AG20443 (cell line): ENCODE measurements at regions not wholly inside any gene's neighbourhood (a gene's known extent, or its start where the extent isn't known, plus 50 kb on each side); places are given as distances from the start of the nearest gene placed in this dataset.

Source experiments
- DNase-seq: peaks from one replicate; pipeline ENCODE4 v3.0.0; 2012; ENCODE audit warnings: low spot score, mixed read lengths

DNA sequence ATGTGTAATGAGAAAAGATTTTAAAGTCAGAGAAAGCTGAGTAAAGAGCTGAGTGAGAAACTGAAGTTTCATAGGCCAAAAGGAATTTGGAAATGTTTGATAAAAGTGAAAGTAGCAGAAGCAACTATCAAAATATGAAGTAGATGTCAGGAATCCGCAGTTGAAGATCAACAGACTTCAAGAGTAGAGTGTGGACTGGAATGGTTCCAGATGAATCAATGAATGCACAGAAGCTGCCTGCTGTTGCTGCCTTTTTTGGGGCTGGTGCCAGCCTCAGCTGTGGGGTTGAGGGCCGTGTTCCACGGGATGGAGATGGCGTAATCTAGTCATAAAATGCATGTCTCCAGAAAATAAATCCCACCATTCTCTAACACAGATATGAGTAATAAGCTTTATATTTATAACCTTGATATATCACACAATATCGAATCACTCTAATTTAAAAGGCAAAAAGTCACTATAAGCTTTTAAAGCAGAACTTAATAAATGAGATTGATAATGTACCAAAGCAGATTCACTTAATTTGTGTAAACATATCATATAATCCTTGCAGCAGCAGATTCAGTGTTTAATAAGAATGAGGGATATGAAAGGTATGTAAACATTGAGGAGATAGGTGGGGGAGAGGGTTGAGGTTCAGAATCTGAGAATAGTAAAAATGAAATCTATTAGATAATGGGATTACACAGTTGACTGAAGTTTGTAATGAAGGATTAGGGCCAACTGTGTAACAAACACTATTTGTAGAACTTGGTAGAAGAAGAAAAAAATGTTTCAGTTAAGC is 652.3 kb upstream of the FTMT start:
- peak; percentile 55 for DNase-seq

DNA sequence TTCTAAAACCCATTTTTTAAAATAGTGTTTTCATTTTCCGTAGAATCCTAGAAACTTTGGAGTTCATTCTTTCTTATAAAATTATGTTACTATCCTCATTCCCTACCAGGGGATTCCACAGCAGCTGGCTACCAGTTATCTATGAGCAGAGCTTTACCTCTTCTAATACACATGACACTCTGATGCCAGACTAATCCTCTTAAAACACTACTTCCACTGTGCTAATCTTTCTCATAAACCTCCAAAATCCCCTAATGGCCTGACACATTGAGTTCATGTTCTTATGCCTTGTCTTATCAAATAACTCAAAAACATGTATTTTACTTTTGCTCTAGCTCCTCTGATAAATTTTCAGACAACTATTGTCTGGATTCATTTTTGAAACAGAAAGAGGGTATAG is 633.6 kb upstream of the FTMT start:
- DNase-seq: no peak

DNA sequence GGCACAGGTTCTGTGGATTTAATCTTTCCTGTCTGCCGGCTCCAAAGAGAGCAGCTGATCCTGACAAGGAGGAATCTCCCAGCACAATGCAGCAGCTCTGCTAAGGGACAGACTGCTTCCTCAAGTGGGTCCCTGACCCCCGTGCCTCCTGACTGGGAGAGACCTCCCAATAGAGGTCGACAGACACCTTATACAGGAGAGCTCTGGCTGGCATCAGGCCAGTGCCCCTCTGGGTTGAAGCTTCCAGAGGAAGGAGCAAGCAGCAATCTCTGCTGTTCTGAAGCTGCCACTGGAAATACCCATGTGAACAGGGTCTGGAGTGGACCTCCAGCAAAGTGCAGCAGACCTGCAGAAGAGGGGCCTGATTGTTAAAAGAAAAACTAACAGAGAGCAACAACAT is 630.2 kb upstream of the FTMT start:
- DNase-seq: no peak

DNA sequence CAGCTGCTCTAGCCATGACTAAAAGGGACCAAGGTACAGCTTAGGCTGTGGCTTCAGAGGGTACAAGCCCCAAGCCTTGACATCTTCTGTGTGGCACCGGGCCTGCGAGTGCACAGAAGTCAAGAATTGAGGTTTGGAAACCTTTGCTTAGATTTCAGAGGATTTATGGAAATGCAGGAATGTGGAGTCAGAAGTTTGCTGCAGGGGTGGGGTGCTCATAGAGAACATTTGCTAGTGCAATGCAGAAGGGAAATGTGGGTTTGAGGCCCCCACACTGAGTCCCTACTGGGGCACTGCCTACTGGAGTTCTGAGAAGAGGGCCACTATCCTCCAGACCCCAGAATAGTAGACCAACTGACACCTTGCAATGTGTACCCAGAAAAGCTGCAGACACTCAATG is 624.9 kb upstream of the FTMT start:
- DNase-seq: no peak

DNA sequence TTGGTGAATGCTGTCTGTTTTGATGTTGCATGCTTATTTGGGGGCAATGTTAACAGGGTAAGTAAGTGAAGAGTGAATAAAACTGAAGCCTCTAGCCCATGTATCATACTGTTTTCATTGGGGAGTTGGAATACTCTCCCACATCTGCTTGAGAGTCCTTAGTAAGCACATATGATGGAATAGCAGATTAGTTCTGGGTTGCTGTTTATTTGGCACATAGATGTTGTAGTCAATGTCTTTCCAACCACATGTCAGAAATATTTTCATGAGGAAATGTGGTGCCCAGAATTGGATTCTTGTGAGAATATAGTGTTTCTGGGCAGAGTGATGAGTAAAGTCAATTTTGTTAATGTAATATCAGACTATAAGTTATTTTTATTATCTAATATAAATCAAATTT is 611.7 kb upstream of the FTMT start:
- DNase-seq: no peak

DNA sequence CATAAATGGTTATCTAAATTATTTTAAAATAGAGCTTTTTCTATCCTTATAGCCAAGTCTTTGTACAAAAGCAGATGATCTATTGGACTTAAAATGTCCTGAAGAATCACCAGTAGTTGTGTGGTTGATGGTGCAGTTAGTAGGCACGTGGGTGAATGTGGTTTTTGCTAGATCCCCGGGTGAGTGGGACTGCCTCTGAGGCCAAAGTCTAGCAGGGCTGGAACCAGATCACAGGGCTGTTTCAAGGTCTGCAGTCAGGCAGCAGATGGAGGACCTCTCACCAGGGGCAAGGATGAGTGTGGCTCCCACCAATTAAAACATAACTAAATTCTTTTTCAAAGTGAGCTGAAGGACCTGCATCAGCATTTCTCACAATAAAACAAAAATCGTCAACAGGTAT is 604.7 kb upstream of the FTMT start:
- no peak for DNase-seq

- no peak for DNase-seq
Observed at GRCh38 chr5:121251954-121252353, 599.7 kb upstream of the FTMT start.

DNA sequence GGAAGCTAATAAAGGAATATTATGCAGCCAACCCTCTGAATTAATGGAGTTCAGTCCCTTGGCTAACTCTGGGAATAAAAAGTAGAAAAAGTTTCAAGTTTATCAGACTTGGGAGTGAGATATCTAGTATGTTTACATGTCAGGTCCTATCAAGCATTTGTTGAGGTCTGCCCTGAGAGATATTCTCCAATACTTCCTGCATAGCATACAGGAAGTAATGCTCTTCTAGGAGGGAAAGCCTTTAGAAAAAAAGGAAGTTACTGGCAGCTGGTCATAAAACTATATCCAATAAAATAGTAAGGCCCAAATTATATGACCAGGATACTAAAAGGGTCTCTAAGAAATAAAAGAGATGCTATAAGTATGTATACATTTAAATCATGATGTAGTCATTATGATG is 594.1 kb upstream of the FTMT start:
- no peak for DNase-seq

DNA sequence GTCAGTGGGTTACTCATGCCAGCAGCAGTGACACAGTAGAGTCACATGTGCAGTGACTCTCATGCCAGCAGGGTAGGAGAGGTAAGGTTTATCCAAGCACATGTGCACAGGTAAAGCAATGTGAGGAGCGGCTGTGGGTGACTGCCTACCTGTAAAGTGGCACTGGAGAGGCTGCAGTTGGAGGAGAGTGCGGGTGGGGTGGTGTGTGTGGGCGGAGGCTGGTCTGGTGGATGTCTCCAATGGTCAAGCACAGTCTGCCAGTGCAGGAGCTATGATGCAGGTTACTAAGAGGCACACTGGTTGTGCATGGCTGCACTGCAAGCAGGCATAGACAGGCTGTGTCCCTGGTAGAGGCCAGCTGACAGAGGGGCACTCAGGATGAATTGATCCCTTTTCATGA is 588.2 kb upstream of the FTMT start:
- no peak for DNase-seq

DNA sequence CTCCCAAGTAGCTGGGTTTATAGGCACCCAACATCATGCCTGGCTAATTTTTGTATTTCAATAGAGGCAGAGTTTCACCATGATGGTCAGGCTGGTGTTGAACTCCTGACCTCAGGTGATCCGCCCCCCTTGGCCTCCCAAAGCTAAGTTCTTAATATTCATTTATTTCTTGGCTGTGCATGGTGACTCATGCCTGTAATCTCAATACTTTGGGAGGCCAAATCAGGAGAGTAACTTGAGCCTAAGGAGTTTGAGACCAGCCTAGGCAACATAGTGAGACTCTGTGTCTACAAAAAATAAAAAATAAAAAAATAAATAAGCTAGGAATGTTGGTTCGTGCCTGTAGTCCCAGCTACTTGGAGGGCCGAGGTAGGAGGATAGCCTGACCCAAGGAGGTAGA is 587.1 kb upstream of the FTMT start:
- DNase-seq: no peak

GRCh38 chr5:121271546-121271945 is 580.1 kb upstream of the FTMT start:
- DNase-seq: no peak

DNA sequence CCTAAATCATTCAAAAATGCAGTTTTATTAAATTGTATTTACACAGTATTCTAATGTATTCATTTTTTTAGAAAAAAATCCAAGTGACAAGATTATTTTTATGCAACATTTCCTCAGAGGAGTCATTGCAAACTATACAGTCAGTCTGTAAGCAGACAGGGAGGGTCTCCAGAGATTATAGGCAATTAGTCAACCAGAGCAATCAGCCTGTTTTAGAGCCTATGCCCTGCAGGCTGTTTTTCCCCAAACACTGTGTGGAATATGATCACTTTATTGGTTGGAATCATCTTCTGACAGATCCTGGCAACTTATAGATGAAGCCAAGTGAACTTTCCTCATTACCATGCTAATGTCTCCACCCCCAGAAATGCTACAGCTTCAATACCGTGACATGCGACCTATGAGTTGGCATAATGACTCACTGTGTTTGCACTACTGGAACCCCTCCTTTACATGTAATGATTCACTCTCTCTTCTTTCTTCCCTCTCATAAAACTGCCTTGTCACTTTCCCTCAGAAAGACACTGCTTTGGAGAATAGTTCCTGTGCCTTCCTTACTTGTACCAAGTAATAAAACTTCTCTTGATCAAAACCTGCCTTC is 577.7 kb upstream of the FTMT start:
- peak; percentile 62 for DNase-seq

DNA sequence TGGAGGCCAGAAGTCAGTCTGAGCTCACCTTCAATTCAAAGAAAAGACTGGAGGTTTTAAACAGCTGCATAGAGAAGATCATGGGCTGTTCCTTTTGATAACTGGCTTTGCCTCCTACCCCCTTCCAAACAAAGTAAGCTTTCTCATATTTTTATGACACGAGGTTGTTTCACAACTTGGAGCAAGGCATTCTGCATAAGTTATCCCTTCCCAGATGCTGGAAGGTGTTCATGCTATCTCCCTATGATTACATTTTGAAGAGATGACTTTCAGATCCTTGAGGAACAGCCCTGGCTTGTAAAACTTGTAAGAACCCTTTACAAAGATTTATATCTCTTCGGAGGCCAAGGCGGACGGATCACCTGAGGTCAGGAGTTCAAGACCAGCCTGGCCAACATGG is 571.9 kb upstream of the FTMT start:
- no peak for DNase-seq

- no peak for DNase-seq
Observed at GRCh38 chr5:121285801-121286521, 565.7 kb upstream of the FTMT start.

GRCh38 chr5:121288781-121289180 is 562.9 kb upstream of the FTMT start:
- DNase-seq: no peak

DNA sequence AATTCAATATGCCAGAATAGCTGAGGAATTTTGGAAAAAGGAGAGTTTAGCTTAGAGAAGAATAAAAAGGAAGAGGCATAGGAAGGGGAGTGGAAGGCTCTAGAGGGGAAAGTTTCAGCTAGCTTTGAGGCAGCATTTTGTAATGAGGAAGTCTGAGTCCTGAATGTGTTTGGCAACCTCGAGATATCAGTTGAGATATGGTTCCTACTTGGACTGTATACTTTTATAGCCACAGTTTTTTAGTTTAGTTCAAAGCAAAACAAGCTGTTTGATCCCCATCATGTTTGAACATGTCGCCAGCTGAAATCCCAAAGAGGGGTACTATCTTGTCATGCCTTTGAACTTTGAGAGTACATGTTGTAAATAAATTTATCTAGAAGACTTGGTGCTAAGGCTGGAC is 559.0 kb upstream of the FTMT start:
- DNase-seq: no peak

- DNase-seq: no peak
Observed at GRCh38 chr5:121296356-121296755, 555.3 kb upstream of the FTMT start.

DNA sequence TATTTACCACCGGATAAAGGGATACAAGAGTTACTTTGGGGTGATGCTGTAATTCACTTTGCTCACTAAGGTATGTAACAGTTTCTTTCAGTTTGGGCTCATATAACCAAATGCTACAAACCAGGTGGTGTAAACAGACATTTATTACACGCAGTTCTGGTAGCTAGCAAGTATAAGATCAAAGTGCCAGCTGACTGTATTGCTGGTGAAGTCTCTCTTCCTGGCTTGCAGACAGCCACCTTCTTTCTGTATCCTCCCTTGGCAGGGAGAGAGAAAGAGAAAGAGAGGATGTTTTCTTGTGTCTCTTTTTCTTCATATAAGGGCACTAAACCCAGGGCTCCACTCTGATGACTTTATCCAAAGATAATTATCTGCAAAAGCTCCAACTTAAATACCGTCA is 552.5 kb upstream of the FTMT start:
- no peak for DNase-seq

DNA sequence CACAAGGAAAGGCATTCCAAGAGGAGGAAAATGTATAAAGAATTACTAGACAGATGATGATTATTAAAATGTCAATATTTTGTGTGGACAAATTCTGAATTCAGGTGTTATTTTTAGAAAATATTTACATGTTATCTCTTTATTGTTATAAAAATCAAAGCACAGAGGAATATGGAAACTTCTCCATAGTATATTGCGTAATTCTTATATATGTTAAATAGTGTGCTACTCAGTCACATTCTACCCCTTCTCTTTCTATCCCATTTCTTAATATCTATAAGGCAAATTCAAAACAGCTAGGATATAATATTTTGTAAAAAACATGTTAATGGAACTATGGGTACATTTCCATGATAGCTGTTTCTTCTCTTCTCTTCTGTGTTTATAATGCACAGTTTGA is 546.8 kb upstream of the FTMT start:
- DNase-seq: no peak

DNA sequence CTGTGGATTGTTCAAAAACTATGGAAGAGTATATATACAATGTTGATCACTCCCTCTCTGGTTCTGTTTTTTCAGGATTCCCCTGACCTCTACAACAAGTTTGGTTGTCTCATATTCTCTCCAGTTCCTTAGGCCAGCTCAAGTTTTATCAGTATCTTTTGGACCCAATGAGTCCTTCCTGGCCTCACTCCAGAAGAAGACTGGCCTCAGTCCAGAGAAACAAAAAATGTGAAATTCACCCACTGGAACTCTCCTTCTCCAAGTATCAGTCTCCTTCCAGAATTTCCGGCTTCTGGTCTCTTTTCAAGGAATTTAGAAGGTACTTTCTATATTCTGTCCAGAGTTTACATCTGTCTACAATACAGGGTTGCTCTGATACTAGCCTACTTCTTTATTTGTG is 537.8 kb upstream of the FTMT start:
- no peak for DNase-seq

- no peak for DNase-seq
Observed at GRCh38 chr5:121315786-121316185, 535.9 kb upstream of the FTMT start.

DNA sequence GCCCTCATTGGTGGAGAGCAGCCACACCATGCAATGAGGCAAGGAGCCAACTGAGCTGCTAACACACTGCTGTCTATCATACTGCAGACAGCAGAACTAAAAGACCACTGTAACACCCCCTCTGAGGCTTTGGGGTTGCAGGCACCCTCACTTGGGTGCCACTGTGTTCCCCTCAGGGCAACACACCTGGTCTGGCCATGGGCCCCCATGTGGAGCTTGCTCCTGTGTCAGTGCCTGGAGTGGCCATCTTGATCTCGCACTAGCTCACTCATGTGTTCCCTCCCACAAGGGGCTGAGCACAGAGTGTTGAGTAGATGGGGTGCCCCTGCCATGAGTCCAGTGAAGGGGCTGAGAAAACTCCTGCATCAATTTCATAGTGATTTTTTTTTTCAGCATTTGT is 532.4 kb upstream of the FTMT start:
- DNase-seq: no peak

DNA sequence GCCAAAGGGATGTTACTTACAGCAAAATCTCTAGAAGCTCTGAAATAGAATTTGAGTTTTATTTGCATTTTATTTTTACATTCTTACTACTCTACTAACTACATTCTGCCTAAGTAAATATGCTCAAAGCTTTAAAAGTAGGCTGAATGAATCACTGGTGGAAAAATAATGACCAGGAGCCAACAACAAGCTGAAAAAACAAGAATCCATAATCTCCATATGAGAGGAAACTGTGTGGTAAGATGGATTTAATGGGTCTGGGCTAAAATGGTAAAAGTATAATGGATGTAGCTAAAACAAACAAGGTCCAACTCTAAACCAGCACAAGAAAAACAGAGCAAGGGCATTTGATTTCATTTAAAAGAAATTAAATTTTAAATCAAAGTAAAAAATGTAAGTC is 525.8 kb upstream of the FTMT start:
- DNase-seq: no peak
